ENCODE measurements at regions not wholly inside any gene's neighbourhood (a gene's known extent, or its start where the extent isn't known, plus 50 kb on each side); places are given as distances from the start of the nearest gene placed in this dataset.

GRCh38 chr15:93162560-93162959, 73.5 kb upstream of the RGMA start:
- intact Hi-C loops (cut with DNase I), result no loop called here

GRCh38 chr15:93159930-93160329, 70.9 kb upstream of the RGMA start:
- Histone ChIP-seq H3K4me3 (no peak overlapping the region), H3K27me3 (no peaks in the 10 kb centered on the region), H3K27ac (no peak overlapping the region), H3K9me3 (no peaks in the 10 kb centered on the region), H3K36me3 (replicated peaks in 1 of 2; ENCODE audit: insufficient read depth in 1 of 2, low read depth in 2 of 2) (no peaks in the 10 kb centered on the region), H3K4me1 (no peaks in the 10 kb centered on the region)
- DNase-seq (no peak), ATAC-seq (no peak)
- intact Hi-C loops (cut with DNase I), result no loop called here
- no peak for TF ChIP-seq POLR2A (IDR thresholded peaks at IDR 0.05)
- TF ChIP-seq CTCF (IDR thresholded peaks at IDR 0.05), result no peak
- WGBS, 2 donors, result 79 to 90% methylated on average over 3 to 4 of the region's 5 CpGs

More at GRCh38 chr15:93162560-93162959, 73.5 kb upstream of the RGMA start:
- Histone ChIP-seq H3K27ac (no peak overlapping the region), H3K27me3 (no peaks in the 10 kb centered on the region), H3K4me3 (no peak overlapping the region), H3K4me1 (no peaks in the 10 kb centered on the region), H3K9me3 (no peaks in the 10 kb centered on the region), H3K36me3 (replicated peaks in 1 of 2; ENCODE audit: insufficient read depth in 1 of 2, low read depth in 2 of 2) (no peaks in the 10 kb centered on the region)
- TF ChIP-seq POLR2A (IDR thresholded peaks at IDR 0.05) (no peak), CTCF (IDR thresholded peaks at IDR 0.05) (no peak)
- ATAC-seq (no peak), DNase-seq (no peak)
- WGBS, 2 donors, result 76 to 92% methylated on average over 5 of the region's 5 CpGs

GRCh38 chr15:93158097-93158900, 69.3 kb upstream of the RGMA start:
- Histone ChIP-seq H3K4me3 (no peak overlapping the region), H3K4me1 (peaks cover 6% of the 10 kb centered on the region), H3K27ac (no peak overlapping the region), H3K27me3 (no peaks in the 10 kb centered on the region), H3K9me3 (no peaks in the 10 kb centered on the region), H3K36me3 (replicated peaks in 1 of 2; ENCODE audit: insufficient read depth in 1 of 2, low read depth in 2 of 2) (no peaks in the 10 kb centered on the region)
- intact Hi-C loops (cut with DNase I), result no loop called here
- 84 to 87% methylated on average over 13 of the region's 13 CpGs for WGBS, 2 donors
- DNase-seq, result no peak
- ATAC-seq, result no peak
- TF ChIP-seq POLR2A (IDR thresholded peaks at IDR 0.05) (no peak), CTCF (IDR thresholded peaks at IDR 0.05) (no peak)

GRCh38 chr15:93154666-93155065, 65.7 kb upstream of the RGMA start:
- H3K27ac ChIP-seq, result no peak overlapping the region
- no peak for ATAC-seq
- TF ChIP-seq CTCF (IDR thresholded peaks at IDR 0.05) (no peak), POLR2A (IDR thresholded peaks at IDR 0.05) (no peak)
- no peak overlapping the region for H3K4me3 ChIP-seq
- no peaks in the 10 kb centered on the region for H3K27me3 ChIP-seq
- no peaks in the 10 kb centered on the region for H3K9me3 ChIP-seq
- DNase-seq, result no peak
- intact Hi-C loops (cut with DNase I), result no loop called here
- 71 to 75% methylated on average over 5 of the region's 5 CpGs for WGBS, 2 donors
- H3K4me1 ChIP-seq, result peaks cover 19% of the 10 kb centered on the region
- H3K36me3 ChIP-seq (replicated peaks in 1 of 2; ENCODE audit: insufficient read depth in 1 of 2, low read depth in 2 of 2), result no peaks in the 10 kb centered on the region

GRCh38 chr15:93152951-93153350, 63.9 kb upstream of the RGMA start:
- TF ChIP-seq POLR2A (IDR thresholded peaks at IDR 0.05) (no peak), CTCF (IDR thresholded peaks at IDR 0.05) (no peak)
- ATAC-seq, result peak; percentile 73

More at GRCh38 chr15:93152951-93153350, 63.9 kb upstream of the RGMA start:
- no peaks in the 10 kb centered on the region for H3K27me3 ChIP-seq
- WGBS, 2 donors, result 34 to 41% methylated on average over 6 of the region's 6 CpGs
- DNase-seq, result peak; percentile 53 to 79 (median 68)
- H3K36me3 ChIP-seq (replicated peaks in 1 of 2; ENCODE audit: insufficient read depth in 1 of 2, low read depth in 2 of 2), result no peaks in the 10 kb centered on the region
- H3K27ac ChIP-seq, result peak overlapping the region in 3 of 4 donors; percentile 34 to 61 (median 52)
- intact Hi-C loops (cut with DNase I), result no loop called here
- no peaks in the 10 kb centered on the region for H3K9me3 ChIP-seq
- no peak overlapping the region for H3K4me3 ChIP-seq
- H3K4me1 ChIP-seq, result peaks cover 19% of the 10 kb centered on the region
